Activated B cell treated with CpG ODN at 0.5 μM for 24 hours (primary cell): ENCODE measurements at regions not wholly inside any gene's neighbourhood (a gene's known extent, or its start where the extent isn't known, plus 50 kb on each side); places are given as distances from the start of the nearest gene placed in this dataset.

Source experiments
- ATAC-seq: fragments of 200-7000 bp; cut with Tn5 transposase; one replicate; pipeline ENCODE4 v1.10.0; 2021; ENCODE audit warnings: low read depth, mild to moderate bottlenecking, moderate library complexity
- CTCF ChIA-PET: fragments of 350-600 bp; sonication (Branson Sonifier 250); formaldehyde crosslinking; loops from one replicate; lab custom pipeline; 2021; ENCODE audit warnings: antibody characterized with exemption; lab: Charles Lee
- POLR2A ChIA-PET: fragments of 350-600 bp; sonication (Branson Sonifier 250); formaldehyde crosslinking; loops from one replicate; lab custom pipeline; 2021; ENCODE audit warnings: antibody characterized with exemption; lab: Charles Lee
- DNase-seq: peaks from one replicate; pipeline ENCODE4 v3.0.0; 2022
- H3K27ac Mint-ChIP-seq: one replicate; pipeline ENCODE4 v1.8.0; 2020; ENCODE audit warnings: mixed read lengths
- H3K27me3 Mint-ChIP-seq: one replicate; pipeline ENCODE4 v1.8.0; 2021; ENCODE audit warnings: mixed read lengths
- H3K36me3 Mint-ChIP-seq: one replicate; pipeline ENCODE4 v1.8.0; 2021; ENCODE audit warnings: low read depth, mixed read lengths
- H3K4me1 Mint-ChIP-seq: one replicate; pipeline ENCODE4 v1.8.0; 2021; ENCODE audit warnings: mixed read lengths
- H3K4me3 Mint-ChIP-seq: one replicate; pipeline ENCODE4 v1.8.0; 2020; ENCODE audit warnings: mild to moderate bottlenecking, mixed read lengths
- H3K9me3 Mint-ChIP-seq: one replicate; pipeline ENCODE4 v1.8.0; 2020; ENCODE audit warnings: mixed read lengths
- intact Hi-C: fragments of 100-400 bp; cut with micrococcal nuclease; formaldehyde crosslinking; loops from one replicate; pipeline ENCODE4 v1.15.1; 2024
- TF ChIP-seq, protein P1 (sequence below): fragments of 200-600 bp; IDR thresholded peaks from one replicate; pipeline ENCODE4 v1.8.0; 2022; ENCODE audit warnings: antibody characterized with exemption, mild to moderate bottlenecking

DNA sequence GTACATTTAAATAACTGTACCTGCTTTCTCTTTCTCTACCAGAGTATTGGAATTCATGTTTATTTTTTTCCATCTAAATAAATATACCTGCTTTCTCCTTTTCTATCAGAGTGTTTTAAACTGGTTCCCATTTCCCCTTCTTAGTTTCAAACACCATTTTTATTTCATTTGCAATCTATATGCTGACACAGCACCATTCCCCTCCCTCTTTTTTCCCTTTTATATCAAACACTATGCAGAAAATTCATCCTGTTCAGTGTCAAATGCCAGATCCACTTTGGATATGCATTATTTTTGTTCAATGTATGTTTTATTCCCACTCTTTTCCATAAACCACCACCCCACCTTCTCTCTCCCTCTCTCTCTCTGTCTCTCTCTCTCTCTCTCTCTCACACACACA is 85.8 kb upstream of the ST6GALNAC5 start:
- ATAC-seq, result no peak
- H3K36me3 Mint-ChIP-seq, result no peaks in the 10 kb centered on the region
- ChIA-PET CTCF (no interaction called here), POLR2A (no interaction called here)
- TF ChIP-seq, protein P1, sequence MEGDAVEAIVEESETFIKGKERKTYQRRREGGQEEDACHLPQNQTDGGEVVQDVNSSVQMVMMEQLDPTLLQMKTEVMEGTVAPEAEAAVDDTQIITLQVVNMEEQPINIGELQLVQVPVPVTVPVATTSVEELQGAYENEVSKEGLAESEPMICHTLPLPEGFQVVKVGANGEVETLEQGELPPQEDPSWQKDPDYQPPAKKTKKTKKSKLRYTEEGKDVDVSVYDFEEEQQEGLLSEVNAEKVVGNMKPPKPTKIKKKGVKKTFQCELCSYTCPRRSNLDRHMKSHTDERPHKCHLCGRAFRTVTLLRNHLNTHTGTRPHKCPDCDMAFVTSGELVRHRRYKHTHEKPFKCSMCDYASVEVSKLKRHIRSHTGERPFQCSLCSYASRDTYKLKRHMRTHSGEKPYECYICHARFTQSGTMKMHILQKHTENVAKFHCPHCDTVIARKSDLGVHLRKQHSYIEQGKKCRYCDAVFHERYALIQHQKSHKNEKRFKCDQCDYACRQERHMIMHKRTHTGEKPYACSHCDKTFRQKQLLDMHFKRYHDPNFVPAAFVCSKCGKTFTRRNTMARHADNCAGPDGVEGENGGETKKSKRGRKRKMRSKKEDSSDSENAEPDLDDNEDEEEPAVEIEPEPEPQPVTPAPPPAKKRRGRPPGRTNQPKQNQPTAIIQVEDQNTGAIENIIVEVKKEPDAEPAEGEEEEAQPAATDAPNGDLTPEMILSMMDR, result no peak
- H3K9me3 Mint-ChIP-seq, result peaks cover 4% of the 10 kb centered on the region
- no peaks in the 10 kb centered on the region for H3K27me3 Mint-ChIP-seq
- no peak for DNase-seq
- intact Hi-C loops, result no loop called here
- no peak overlapping the region for H3K4me3 Mint-ChIP-seq
- H3K4me1 Mint-ChIP-seq, result no peaks in the 10 kb centered on the region
- H3K27ac Mint-ChIP-seq, result no peak overlapping the region

DNA sequence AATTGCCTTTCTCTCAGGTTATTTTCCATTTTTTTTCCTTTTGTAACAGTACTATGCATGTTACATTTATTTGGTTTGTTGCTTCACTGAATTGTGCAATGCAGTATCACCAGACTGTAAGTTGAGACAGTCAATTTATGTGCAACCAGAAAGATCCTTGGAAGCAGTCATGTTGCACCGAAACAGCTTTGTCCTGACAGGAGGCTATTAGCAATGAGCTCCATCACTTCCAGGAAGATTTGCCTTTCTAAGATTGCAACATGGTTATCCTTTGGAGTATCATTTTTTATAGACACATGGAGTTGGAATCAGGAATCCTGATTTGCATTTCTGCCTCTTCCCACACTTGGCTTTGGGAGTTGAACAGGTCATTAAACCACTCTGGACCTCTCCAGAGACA is 84.5 kb upstream of the ST6GALNAC5 start:
- Mint-ChIP-seq H3K9me3 (peaks cover 4% of the 10 kb centered on the region), H3K4me1 (no peaks in the 10 kb centered on the region), H3K27ac (no peak overlapping the region), H3K27me3 (no peaks in the 10 kb centered on the region), H3K36me3 (no peaks in the 10 kb centered on the region), H3K4me3 (no peak overlapping the region)
- POLR2A ChIA-PET, result no interaction called here
- CTCF ChIA-PET, result no interaction called here
- DNase-seq (no peak), ATAC-seq (no peak)
- TF ChIP-seq, protein P1, result no peak
- intact Hi-C loops, result no loop called here

DNA sequence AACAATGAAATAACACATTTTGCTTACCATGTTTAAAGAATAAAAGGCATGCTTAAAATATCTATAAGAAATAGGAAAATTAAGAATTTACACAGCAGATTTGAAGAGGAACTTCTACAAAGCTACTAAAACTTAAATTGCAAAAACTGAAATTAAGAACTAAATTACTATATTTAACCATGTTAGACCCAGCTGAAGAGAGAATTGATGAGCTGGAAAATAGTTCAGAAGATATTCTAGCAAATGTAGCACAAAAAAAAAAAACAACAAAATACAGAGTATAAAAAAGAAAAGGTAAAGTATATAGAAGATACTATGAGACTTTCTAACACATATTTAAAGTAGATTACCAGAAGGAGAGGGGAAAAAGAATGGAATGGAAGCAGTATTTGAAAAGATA is 82.8 kb upstream of the ST6GALNAC5 start:
- Mint-ChIP-seq H3K27ac (no peak overlapping the region), H3K4me3 (no peak overlapping the region), H3K36me3 (no peaks in the 10 kb centered on the region), H3K4me1 (no peaks in the 10 kb centered on the region), H3K9me3 (peaks cover 4% of the 10 kb centered on the region), H3K27me3 (no peaks in the 10 kb centered on the region)
- ChIA-PET POLR2A (no interaction called here), CTCF (no interaction called here)
- no peak for ATAC-seq
- no peak for DNase-seq
- TF ChIP-seq, protein P1, result no peak
- intact Hi-C loops, result no loop called here

DNA sequence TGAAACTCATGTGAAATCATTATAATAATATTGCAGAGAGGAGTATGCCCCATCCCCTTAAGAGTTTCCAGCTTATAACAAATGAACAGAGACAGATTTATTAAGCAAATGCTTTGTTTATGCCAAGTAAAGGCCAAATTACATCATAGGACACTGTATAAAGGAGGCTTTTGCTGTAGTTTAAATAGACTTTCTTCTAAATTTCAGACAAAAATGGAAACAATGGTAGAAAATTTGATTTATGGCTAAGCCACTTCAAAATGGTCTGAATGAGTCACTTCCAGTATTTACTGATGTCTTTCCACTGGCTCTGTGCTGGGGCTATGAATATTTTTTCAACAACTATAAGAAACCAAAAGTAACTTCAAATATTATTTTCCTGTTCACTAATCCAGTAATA is 81.1 kb upstream of the ST6GALNAC5 start:
- ATAC-seq (no peak), DNase-seq (no peak)
- no peaks in the 10 kb centered on the region for H3K27me3 Mint-ChIP-seq
- ChIA-PET CTCF (no interaction called here), POLR2A (no interaction called here)
- H3K9me3 Mint-ChIP-seq, result peaks cover 4% of the 10 kb centered on the region
- H3K4me1 Mint-ChIP-seq, result no peaks in the 10 kb centered on the region
- no peak overlapping the region for H3K4me3 Mint-ChIP-seq
- intact Hi-C loops, result no loop called here
- H3K36me3 Mint-ChIP-seq, result no peaks in the 10 kb centered on the region
- no peak overlapping the region for H3K27ac Mint-ChIP-seq
- TF ChIP-seq, protein P1, result no peak

DNA sequence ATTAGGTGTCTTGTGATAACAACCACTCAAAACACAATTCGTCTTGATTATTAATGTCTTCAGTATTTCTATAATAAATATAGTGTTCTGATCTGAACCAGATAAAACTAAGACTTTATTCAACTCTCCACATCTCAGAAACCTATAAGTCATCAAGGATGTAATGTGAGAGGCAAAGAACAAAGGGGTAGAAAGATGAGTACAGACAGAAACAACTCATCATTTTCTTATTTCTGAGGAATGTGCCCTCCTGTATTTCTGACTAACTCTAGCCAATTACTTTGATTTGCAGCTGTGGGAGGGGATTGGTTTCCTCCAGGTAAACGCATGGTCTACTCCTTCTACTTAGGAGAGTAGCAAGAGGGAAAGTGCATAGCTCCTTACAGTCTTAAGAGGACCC is 73.7 kb upstream of the ST6GALNAC5 start:
- H3K9me3 Mint-ChIP-seq, result no peaks in the 10 kb centered on the region
- CTCF ChIA-PET, result no interaction called here
- H3K36me3 Mint-ChIP-seq, result no peaks in the 10 kb centered on the region
- DNase-seq (no peak), ATAC-seq (no peak)
- no peaks in the 10 kb centered on the region for H3K4me1 Mint-ChIP-seq
- TF ChIP-seq, protein P1, result no peak
- no peaks in the 10 kb centered on the region for H3K27me3 Mint-ChIP-seq
- no peak overlapping the region for H3K27ac Mint-ChIP-seq
- POLR2A ChIA-PET, result no interaction called here
- no peak overlapping the region for H3K4me3 Mint-ChIP-seq
- intact Hi-C loops, result no loop called here
